Suprapubic skin (tissue), 3 donors: ENCODE measurements at regions not wholly inside any gene's neighbourhood (a gene's known extent, or its start where the extent isn't known, plus 50 kb on each side); places are given as distances from the start of the nearest gene placed in this dataset.

Experiments used
- CTCF ChIP-seq, 2 donors: fragments of 200-600 bp in 1 of 2; fragments of 450-650 bp in 1 of 2; sonication (generic) in 1 of 2; IDR thresholded peaks; one replicate each; pipeline ENCODE4 v1.5.1; 2016 to 2019; ENCODE audit warnings: antibody characterized with exemption in 2 of 2, mild to moderate bottlenecking in 1 of 2, moderate library complexity in 1 of 2
- POLR2AphosphoS5 ChIP-seq, 3 donors: sonication (generic); formaldehyde crosslinking; IDR thresholded peaks; one replicate each; pipeline ENCODE4 v1.6.1; 2017; ENCODE audit warnings: antibody characterized with exemption in 3 of 3

DNA sequence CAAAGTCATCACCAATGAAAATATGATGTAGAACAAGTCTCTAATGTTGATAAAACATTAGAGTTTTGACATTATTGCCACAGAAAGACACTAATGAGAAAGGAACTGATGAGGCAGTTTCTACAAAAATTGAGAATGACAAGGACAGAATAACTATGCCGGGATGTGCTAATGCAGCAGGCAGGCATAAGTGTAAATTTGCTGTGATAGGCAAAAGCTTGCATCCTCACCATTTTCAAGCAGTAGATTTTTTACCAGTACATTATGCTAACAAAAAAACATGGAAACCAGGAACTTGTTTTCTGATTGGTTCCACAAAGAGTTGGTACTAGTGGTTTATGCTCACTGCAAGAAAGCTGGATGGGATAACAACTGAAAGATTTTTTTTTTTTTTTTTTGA lies 715.5 kb upstream of the LRRTM4 start:
- TF ChIP-seq CTCF (IDR thresholded peaks at IDR 0.05) (no peak), POLR2AphosphoS5 (IDR thresholded peaks at IDR 0.05) (no peak)
